Astrocyte (in vitro differentiated cells and primary cell): ENCODE measurements at regions not wholly inside any gene's neighbourhood (a gene's known extent, or its start where the extent isn't known, plus 50 kb on each side); places are given as distances from the start of the nearest gene placed in this dataset.

Experiments used
- DNase-seq: peaks from one replicate; pipeline ENCODE4 v3.0.0-alpha.2; 2010; ENCODE audit warnings: low read depth
- FAIRE-seq: peaks from 2 replicates; lab custom pipeline; 2011; peaks lifted over from hg19 to GRCh38; lab: Jason Lieb, UNC
- H2AFZ ChIP-seq: 2 replicates; pipeline ENCODE4 v1.6.0; 2012; ENCODE audit warnings: low read depth, low read length, inconsistent platforms
- H3K27ac ChIP-seq: 2 replicates; pipeline ENCODE4 v1.5.1; 2011; ENCODE audit warnings: low read depth, low read length, inconsistent platforms
- H3K27me3 ChIP-seq: 2 replicates; pipeline ENCODE4 v1.6.0; 2011; ENCODE audit warnings: low read length, inconsistent platforms; ENCODE audit not compliant: insufficient read depth
- H3K36me3 ChIP-seq: 2 replicates; pipeline ENCODE4 v1.5.1; 2011; ENCODE audit warnings: low read length, inconsistent platforms; ENCODE audit not compliant: insufficient read depth
- H3K4me1 ChIP-seq: 2 replicates; pipeline ENCODE4 v1.5.1; 2011; ENCODE audit warnings: low read length, inconsistent platforms; ENCODE audit not compliant: insufficient read depth
- H3K4me2 ChIP-seq: 2 replicates; pipeline ENCODE4 v1.6.0; 2012; ENCODE audit warnings: low read length, inconsistent platforms
- H3K4me3 ChIP-seq: 2 replicates; pipeline ENCODE4 v1.5.1; 2011; ENCODE audit warnings: low read depth, mild to moderate bottlenecking, low read length, inconsistent platforms; ENCODE audit not compliant: insufficient read depth
- H3K79me2 ChIP-seq: 2 replicates; pipeline ENCODE4 v1.6.0; 2012; ENCODE audit warnings: mild to moderate bottlenecking, low read length, inconsistent platforms; ENCODE audit not compliant: insufficient read depth
- H3K9ac ChIP-seq: 2 replicates; pipeline ENCODE4 v1.6.0; 2012; ENCODE audit warnings: mild to moderate bottlenecking, low read length, inconsistent platforms
- H3K9me3 ChIP-seq: 2 replicates; pipeline ENCODE4 v1.5.1; 2012; ENCODE audit warnings: low read depth, mild to moderate bottlenecking, low read length, inconsistent platforms; ENCODE audit not compliant: insufficient read depth
- H4K20me1 ChIP-seq: 2 replicates; pipeline ENCODE4 v1.6.0; 2012; ENCODE audit warnings: low read length, inconsistent platforms; ENCODE audit not compliant: insufficient read depth
- H3K27ac Mint-ChIP-seq: one replicate; pipeline ENCODE4 v1.8.0; 2021; ENCODE audit warnings: mild to moderate bottlenecking, mixed read lengths; ENCODE audit not compliant: unreplicated experiment
- H3K27me3 Mint-ChIP-seq: one replicate; pipeline ENCODE4 v1.8.0; 2021; ENCODE audit warnings: low read depth, mixed read lengths; ENCODE audit not compliant: unreplicated experiment
- H3K36me3 Mint-ChIP-seq: one replicate; pipeline ENCODE4 v1.8.0; 2021; ENCODE audit warnings: low read depth, mixed read lengths; ENCODE audit not compliant: unreplicated experiment
- H3K4me1 Mint-ChIP-seq: one replicate; pipeline ENCODE4 v1.8.0; 2021; ENCODE audit warnings: low read depth, mixed read lengths; ENCODE audit not compliant: unreplicated experiment
- H3K4me3 Mint-ChIP-seq: one replicate; pipeline ENCODE4 v1.8.0; 2021; ENCODE audit warnings: mild to moderate bottlenecking, moderate library complexity, mixed read lengths; ENCODE audit not compliant: unreplicated experiment
- H3K9me3 Mint-ChIP-seq: one replicate; pipeline ENCODE4 v1.8.0; 2021; ENCODE audit warnings: mild to moderate bottlenecking, mixed read lengths; ENCODE audit not compliant: unreplicated experiment
- CTCF ChIP-seq: IDR thresholded peaks from 2 replicates; pipeline ENCODE4 v1.5.1; 2011; ENCODE audit warnings: low read depth, mild to moderate bottlenecking, inconsistent platforms, low read length, moderate library complexity; ENCODE audit not compliant: insufficient read depth
- EZH2 ChIP-seq: IDR thresholded peaks from 2 replicates; pipeline ENCODE4 v1.6.1; 2012; ENCODE audit warnings: mild to moderate bottlenecking, low read length, inconsistent platforms; ENCODE audit not compliant: insufficient read depth

DNA sequence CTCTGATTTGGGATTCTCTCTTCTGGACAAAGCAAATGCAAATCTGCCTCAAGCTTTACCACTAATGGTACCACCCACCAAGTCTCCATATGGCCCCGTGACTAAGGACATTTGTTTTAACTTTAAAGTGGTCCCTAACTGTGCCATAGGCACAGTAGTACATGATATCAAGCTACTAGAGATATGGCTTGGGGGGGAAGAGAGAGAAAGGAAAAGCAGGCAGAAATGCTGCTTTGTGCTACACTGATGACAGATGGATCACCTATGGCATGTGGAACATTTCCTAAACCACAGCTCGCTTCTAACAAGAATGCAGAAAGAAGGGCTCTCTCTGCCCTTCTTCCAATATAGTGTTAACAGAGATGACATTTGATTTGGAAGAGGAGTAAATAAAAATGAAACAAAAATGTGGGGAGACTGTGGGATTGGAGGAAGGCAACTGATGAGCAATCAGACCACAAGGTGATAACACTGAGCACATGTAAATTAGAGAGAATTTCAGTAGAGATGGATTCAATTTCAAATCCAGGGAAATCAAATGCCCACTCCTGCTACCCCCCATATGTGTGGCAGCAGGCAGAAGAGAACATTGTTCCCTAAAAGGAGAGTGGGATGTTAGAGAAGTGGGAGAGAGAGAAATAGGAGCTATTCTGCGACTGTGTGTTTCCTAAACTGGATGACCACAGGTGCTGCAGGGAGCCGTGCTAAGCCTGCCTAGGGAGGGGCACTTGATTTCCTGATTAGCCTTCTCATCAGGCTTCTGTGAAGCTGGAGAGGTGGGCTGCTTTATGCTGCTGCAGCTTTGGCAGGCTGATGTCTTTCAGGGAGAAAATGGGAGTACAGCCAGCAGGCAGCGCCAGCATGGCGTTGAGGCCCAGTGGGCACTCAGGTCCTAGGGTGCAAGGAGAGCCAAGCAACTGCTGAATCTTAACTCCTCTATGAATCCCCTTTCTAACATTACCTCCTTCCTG lies 75.3 kb downstream of the ZNF648 start:
- H3K27ac ChIP-seq = no peak overlapping the region
- FAIRE-seq (no peak), DNase-seq (no peak)
- H3K9ac ChIP-seq = no peak overlapping the region
- no peaks in the 10 kb centered on the region for H3K9me3 ChIP-seq
- peaks cover 4% of the 10 kb centered on the region for H3K27me3 Mint-ChIP-seq
- H3K36me3 ChIP-seq = no peaks in the 10 kb centered on the region
- H3K4me1 ChIP-seq = no peaks in the 10 kb centered on the region
- no peak overlapping the region for H3K4me2 ChIP-seq
- H3K79me2 ChIP-seq = no peaks in the 10 kb centered on the region
- H4K20me1 ChIP-seq = no peaks in the 10 kb centered on the region
- H3K4me3 Mint-ChIP-seq = no peak overlapping the region
- H3K27me3 ChIP-seq = no peaks in the 10 kb centered on the region
- H3K9me3 Mint-ChIP-seq = no peaks in the 10 kb centered on the region
- H3K27ac Mint-ChIP-seq = no peak overlapping the region
- H3K4me3 ChIP-seq = no peak overlapping the region
- TF ChIP-seq CTCF (no peak), EZH2 (no peak)
- no peaks in the 10 kb centered on the region for H3K36me3 Mint-ChIP-seq
- H2AFZ ChIP-seq = no peak overlapping the region
- peaks cover 17% of the 10 kb centered on the region for H3K4me1 Mint-ChIP-seq

DNA sequence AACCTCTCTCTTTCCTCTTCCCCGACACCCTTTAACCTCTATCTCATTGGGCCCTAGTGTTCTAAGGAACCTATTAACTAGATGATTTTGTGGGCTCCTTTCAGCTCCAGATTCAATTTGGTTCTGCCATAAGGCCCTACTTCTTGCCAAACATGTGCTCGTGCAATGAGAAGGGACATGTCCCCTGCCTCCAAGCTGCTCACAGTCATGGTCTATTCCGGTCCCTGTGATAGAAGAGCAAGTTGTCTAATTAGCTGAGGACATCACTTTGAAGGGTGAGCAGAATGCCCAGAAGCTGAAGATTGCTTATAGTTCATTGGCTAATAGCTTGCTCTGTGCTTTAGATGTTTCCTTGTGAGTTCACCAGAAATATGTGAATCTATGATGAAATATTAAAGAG lies 76.2 kb downstream of the ZNF648 start:
- Mint-ChIP-seq H3K27ac (no peak overlapping the region), H3K27me3 (peaks cover 4% of the 10 kb centered on the region), H3K9me3 (no peaks in the 10 kb centered on the region), H3K4me3 (no peak overlapping the region), H3K36me3 (no peaks in the 10 kb centered on the region), H3K4me1 (peaks cover 17% of the 10 kb centered on the region)
- Histone ChIP-seq H3K9me3 (no peaks in the 10 kb centered on the region), H3K4me2 (no peak overlapping the region), H2AFZ (no peak overlapping the region), H3K4me1 (no peaks in the 10 kb centered on the region), H3K36me3 (no peaks in the 10 kb centered on the region), H4K20me1 (no peaks in the 10 kb centered on the region), H3K9ac (no peak overlapping the region), H3K27me3 (no peaks in the 10 kb centered on the region), H3K27ac (no peak overlapping the region), H3K4me3 (no peak overlapping the region), H3K79me2 (no peaks in the 10 kb centered on the region)
- no peak for DNase-seq
- TF ChIP-seq CTCF (no peak), EZH2 (no peak)
- no peak for FAIRE-seq

GRCh38 chr1:181984006-181984405 lies 77.5 kb downstream of the ZNF648 start:
- Mint-ChIP-seq H3K9me3 (peaks cover 4% of the 10 kb centered on the region), H3K27ac (no peak overlapping the region), H3K27me3 (peaks cover 4% of the 10 kb centered on the region), H3K4me3 (no peak overlapping the region), H3K4me1 (peaks cover 17% of the 10 kb centered on the region), H3K36me3 (no peaks in the 10 kb centered on the region)
- Histone ChIP-seq H2AFZ (no peak overlapping the region), H3K4me3 (no peak overlapping the region), H3K27ac (no peak overlapping the region), H3K9me3 (no peaks in the 10 kb centered on the region), H3K4me2 (no peak overlapping the region), H3K79me2 (no peaks in the 10 kb centered on the region), H4K20me1 (no peaks in the 10 kb centered on the region), H3K27me3 (no peaks in the 10 kb centered on the region), H3K36me3 (no peaks in the 10 kb centered on the region), H3K4me1 (no peaks in the 10 kb centered on the region), H3K9ac (no peak overlapping the region)
- FAIRE-seq (no peak), DNase-seq (no peak)
- TF ChIP-seq EZH2 (no peak), CTCF (no peak)
